RKO (cell line): ENCODE measurements at regions not wholly inside any gene's neighbourhood (a gene's known extent, or its start where the extent isn't known, plus 50 kb on each side); places are given as distances from the start of the nearest gene placed in this dataset.

Experiments
- DNase-seq: peaks from one replicate; pipeline ENCODE4 v3.0.0-alpha.2; 2016; ENCODE audit warnings: low spot score

- DNase-seq: no peak
These were observed 82.8 kb upstream of the EEPD1 start for GRCh38 chr7:36070230-36070629.

GRCh38 chr7:36071605-36072004, 81.4 kb upstream of the EEPD1 start:
- DNase-seq: no peak

GRCh38 chr7:36072620-36073019, 80.4 kb upstream of the EEPD1 start:
- DNase-seq: no peak

- DNase-seq: no peak
These were observed 77.5 kb upstream of the EEPD1 start for GRCh38 chr7:36075561-36075960.

GRCh38 chr7:36076074-36076473, 77.0 kb upstream of the EEPD1 start:
- no peak for DNase-seq

GRCh38 chr7:36078816-36079360, 74.2 kb upstream of the EEPD1 start:
- DNase-seq: no peak

- no peak for DNase-seq
These were observed 73.5 kb upstream of the EEPD1 start for GRCh38 chr7:36079446-36080025.

- DNase-seq: no peak
These were observed 72.2 kb upstream of the EEPD1 start for GRCh38 chr7:36080843-36081242.

GRCh38 chr7:36082216-36082615, 70.8 kb upstream of the EEPD1 start:
- no peak for DNase-seq

GRCh38 chr7:36082910-36083309, 70.1 kb upstream of the EEPD1 start:
- no peak for DNase-seq

GRCh38 chr7:36083626-36084380, 69.3 kb upstream of the EEPD1 start:
- no peak for DNase-seq

- no peak for DNase-seq
These were observed 68.5 kb upstream of the EEPD1 start for GRCh38 chr7:36084485-36085091.

GRCh38 chr7:36085096-36085495, 68.0 kb upstream of the EEPD1 start:
- no peak for DNase-seq

- DNase-seq: no peak
These were observed 66.5 kb upstream of the EEPD1 start for GRCh38 chr7:36086571-36086970.

GRCh38 chr7:36088553-36088952, 64.5 kb upstream of the EEPD1 start:
- no peak for DNase-seq

GRCh38 chr7:36088966-36089365, 64.1 kb upstream of the EEPD1 start:
- no peak for DNase-seq

- DNase-seq: no peak
These were observed 61.8 kb upstream of the EEPD1 start for GRCh38 chr7:36090976-36091873.

GRCh38 chr7:36091874-36092176, 61.2 kb upstream of the EEPD1 start:
- no peak for DNase-seq

GRCh38 chr7:36092221-36092771, 60.8 kb upstream of the EEPD1 start:
- DNase-seq: no peak

- no peak for DNase-seq
These were observed 56.5 kb upstream of the EEPD1 start for GRCh38 chr7:36096460-36097095.

GRCh38 chr7:36098096-36098495, 55.0 kb upstream of the EEPD1 start:
- DNase-seq: no peak

GRCh38 chr7:36100226-36100625, 52.8 kb upstream of the EEPD1 start:
- no peak for DNase-seq
